GM23338 (cell line): ENCODE measurements at regions not wholly inside any gene's neighbourhood (a gene's known extent, or its start where the extent isn't known, plus 50 kb on each side); places are given as distances from the start of the nearest gene placed in this dataset.

Experiments used
- ATAC-seq: fragments of 200-7000 bp; cut with Tn5 transposase; 3 replicates; pipeline ENCODE4 v1.9.1; 2020
- DNase-seq: peaks from one replicate; pipeline ENCODE4 v3.0.0-alpha.2; 2015; ENCODE audit warnings: low spot score
- H2AFZ ChIP-seq: fragments of 200-600 bp; sonication (generic); 2 replicates; pipeline ENCODE4 v1.8.0; 2016; ENCODE audit warnings: antibody characterized with exemption, mild to moderate bottlenecking, moderate library complexity
- H3F3A ChIP-seq: fragments of 200-600 bp; sonication (generic); replicated peaks from 2 replicates; pipeline ENCODE4 v1.8.0; 2017; ENCODE audit warnings: antibody characterized with exemption, mixed run types, low read depth
- H3K27ac ChIP-seq: fragments of 200-600 bp; sonication (generic); 2 replicates; pipeline ENCODE4 v1.6.1; 2016; ENCODE audit warnings: low read depth
- H3K27me3 ChIP-seq: fragments of 200-600 bp; sonication (generic); 2 replicates; pipeline ENCODE4 v1.8.0; 2016; ENCODE audit warnings: mild to moderate bottlenecking, mixed run types, moderate library complexity; ENCODE audit not compliant: insufficient read depth
- H3K36me3 ChIP-seq: fragments of 200-600 bp; sonication (generic); 2 replicates; pipeline ENCODE4 v1.8.0; 2016; ENCODE audit warnings: mild to moderate bottlenecking; ENCODE audit not compliant: insufficient read depth
- H3K4me1 ChIP-seq: fragments of 200-600 bp; sonication (generic); 2 replicates; pipeline ENCODE4 v1.8.0; 2016; ENCODE audit warnings: mild to moderate bottlenecking, moderate library complexity; ENCODE audit not compliant: insufficient read depth
- H3K4me2 ChIP-seq: fragments of 200-600 bp; sonication (generic); 2 replicates; pipeline ENCODE4 v1.7.1; 2017; ENCODE audit warnings: mixed run types
- H3K4me3 ChIP-seq: fragments of 200-600 bp; sonication (generic); 2 replicates; pipeline ENCODE4 v1.6.1; 2016; ENCODE audit warnings: mixed run types
- H3K79me2 ChIP-seq: fragments of 200-600 bp; sonication (generic); replicated peaks from 2 replicates; pipeline ENCODE4 v1.8.0; 2017; ENCODE audit warnings: mild to moderate bottlenecking; ENCODE audit not compliant: insufficient read depth
- H3K9me2 ChIP-seq: fragments of 200-600 bp; sonication (generic); 2 replicates; pipeline ENCODE4 v1.8.0; 2017; ENCODE audit not compliant: insufficient read depth
- H4K20me1 ChIP-seq: fragments of 200-600 bp; sonication (generic); replicated peaks from 2 replicates; pipeline ENCODE4 v1.8.0; 2017; ENCODE audit warnings: mild to moderate bottlenecking; ENCODE audit not compliant: insufficient read depth
- H3K27ac Mint-ChIP-seq: 2 replicates; pipeline ENCODE4 v1.8.0; 2020; ENCODE audit warnings: inconsistent platforms, mild to moderate bottlenecking, moderate library complexity, mixed read lengths
- H3K27me3 Mint-ChIP-seq: 3 replicates; pipeline ENCODE4 v1.8.0; 2022; ENCODE audit warnings: low read depth, mild to moderate bottlenecking, moderate library complexity, mixed read lengths, inconsistent platforms; ENCODE audit not compliant: insufficient read depth, poor library complexity
- H3K36me3 Mint-ChIP-seq: 3 replicates; pipeline ENCODE4 v1.8.0; 2021; ENCODE audit warnings: low read depth, mild to moderate bottlenecking, inconsistent platforms, moderate library complexity, mixed read lengths
- H3K4me1 Mint-ChIP-seq: 3 replicates; pipeline ENCODE4 v1.8.0; 2020; ENCODE audit warnings: mild to moderate bottlenecking, inconsistent platforms, mixed read lengths
- H3K4me3 Mint-ChIP-seq: 3 replicates; pipeline ENCODE4 v1.8.0; 2021; ENCODE audit warnings: moderate library complexity, mild to moderate bottlenecking, inconsistent platforms, mixed read lengths
- H3K9me3 Mint-ChIP-seq: 3 replicates; pipeline ENCODE4 v1.8.0; 2020; ENCODE audit warnings: moderate library complexity, mild to moderate bottlenecking, inconsistent platforms, mixed read lengths
- EZH2 ChIP-seq: fragments of 200-600 bp; sonication (generic); IDR thresholded peaks from one replicate; pipeline ENCODE4 v1.8.0; 2017; ENCODE audit warnings: antibody characterized with exemption, mild to moderate bottlenecking, low read depth; ENCODE audit not compliant: unreplicated experiment
- EZH2phosphoT487 ChIP-seq: fragments of 200-600 bp; sonication (generic); IDR thresholded peaks from one replicate; pipeline ENCODE4 v1.8.1; 2018; ENCODE audit warnings: antibody characterized with exemption; ENCODE audit not compliant: unreplicated experiment
- JUNB ChIP-seq: IDR thresholded peaks from one replicate; pipeline ENCODE4 v1.6.1; 2016; ENCODE audit warnings: antibody characterized with exemption; ENCODE audit not compliant: unreplicated experiment
- REST ChIP-seq: IDR thresholded peaks from one replicate; pipeline ENCODE4 v1.6.1; 2018; ENCODE audit warnings: antibody characterized with exemption; ENCODE audit not compliant: unreplicated experiment
- ZNF114 ChIP-seq: fragments of 250-450 bp; sonication (Bioruptor Pico); IDR thresholded peaks from 2 replicates; pipeline ENCODE4 v1.5.0; 2020; ENCODE audit warnings: mild to moderate bottlenecking, moderate library complexity
- ZNF331 ChIP-seq: fragments of 250-450 bp; sonication (Bioruptor Pico); IDR thresholded peaks from 2 replicates; pipeline ENCODE4 v1.5.0; 2020; ENCODE audit warnings: low read depth, mild to moderate bottlenecking, moderate library complexity
- ZNF462 ChIP-seq: fragments of 250-450 bp; sonication (Bioruptor Pico); IDR thresholded peaks from 2 replicates; pipeline ENCODE4 v1.5.0; 2020; ENCODE audit warnings: mild to moderate bottlenecking, moderate library complexity

GRCh38 chr3:101072300-101072699 is 79.1 kb upstream of the ABI3BP start:
- H3K27me3 Mint-ChIP-seq: no peaks in the 10 kb centered on the region
- no peaks in the 10 kb centered on the region for H3K27me3 ChIP-seq
- no peak overlapping the region for H2AFZ ChIP-seq
- H3K79me2 ChIP-seq: no peaks in the 10 kb centered on the region
- no peaks in the 10 kb centered on the region for H3K9me2 ChIP-seq
- H4K20me1 ChIP-seq: no peaks in the 10 kb centered on the region
- H3K27ac ChIP-seq: no peak overlapping the region
- H3K4me2 ChIP-seq: no peak overlapping the region
- no peak overlapping the region for H3K4me3 Mint-ChIP-seq
- peaks cover 3% of the 10 kb centered on the region; the same call in 2 of the 3 replicates for H3K4me1 Mint-ChIP-seq
- H3K27ac Mint-ChIP-seq: no peak overlapping the region
- TF ChIP-seq EZH2phosphoT487 (no peak), ZNF462 (CRISPR knock-in tag) (no peak), REST (no peak), ZNF331 (no peak), EZH2 (no peak), ZNF114 (CRISPR knock-in tag) (no peak), JUNB (no peak)
- DNase-seq: no peak
- H3K9me3 Mint-ChIP-seq: peaks cover 3% of the 10 kb centered on the region; the same call in 1 of the 3 replicates
- H3K4me1 ChIP-seq: no peaks in the 10 kb centered on the region
- H3K36me3 Mint-ChIP-seq: no peaks in the 10 kb centered on the region
- no peak for ATAC-seq
- no peaks in the 10 kb centered on the region for H3F3A ChIP-seq
- no peaks in the 10 kb centered on the region for H3K36me3 ChIP-seq
- no peak overlapping the region for H3K4me3 ChIP-seq
